D721Med (cell line): ENCODE measurements at regions not wholly inside any gene's neighbourhood (a gene's known extent, or its start where the extent isn't known, plus 50 kb on each side); places are given as distances from the start of the nearest gene placed in this dataset.

Experiments used
- DNase-seq: peaks from one replicate; pipeline ENCODE4 v3.0.0; 2011; ENCODE audit warnings: low spot score; ENCODE audit not compliant: insufficient read length
- FAIRE-seq: peaks from 2 replicates; lab custom pipeline; 2011; peaks lifted over from hg19 to GRCh38; lab: Jason Lieb, UNC
- TF ChIP-seq, protein P1 (sequence below): IDR thresholded peaks from 2 replicates; pipeline ENCODE4 v1.5.1; 2012; ENCODE audit warnings: mild to moderate bottlenecking, control low read depth; ENCODE audit not compliant: insufficient read depth; ENCODE audit errors: missing control alignments

DNA sequence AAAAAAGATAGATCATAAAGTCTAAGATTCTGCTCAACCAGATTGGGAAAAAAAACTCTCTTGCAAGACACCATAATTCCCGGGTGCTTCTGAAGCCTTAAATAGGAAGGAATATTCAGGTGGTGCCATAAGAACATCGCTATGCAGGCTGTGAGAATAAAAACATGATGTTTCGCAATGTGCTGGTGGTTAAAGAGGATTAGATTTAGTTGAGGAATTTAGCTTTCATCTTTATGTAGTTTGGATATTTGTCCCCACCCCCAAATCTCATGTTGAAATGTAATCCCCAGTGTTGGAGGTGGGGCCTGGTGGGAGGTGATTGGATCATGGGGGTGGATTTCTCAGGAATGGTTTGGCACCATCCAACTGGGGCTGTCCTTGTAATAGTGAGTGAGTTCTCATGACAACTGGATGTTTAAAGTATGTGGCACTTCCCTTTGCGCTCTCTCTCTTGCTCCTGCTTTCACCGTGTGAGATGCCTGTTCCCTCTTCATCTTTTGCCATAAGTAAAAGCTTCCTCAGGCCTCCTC lies 132.2 kb downstream of the AKAIN1 start:
- TF ChIP-seq, protein P1, sequence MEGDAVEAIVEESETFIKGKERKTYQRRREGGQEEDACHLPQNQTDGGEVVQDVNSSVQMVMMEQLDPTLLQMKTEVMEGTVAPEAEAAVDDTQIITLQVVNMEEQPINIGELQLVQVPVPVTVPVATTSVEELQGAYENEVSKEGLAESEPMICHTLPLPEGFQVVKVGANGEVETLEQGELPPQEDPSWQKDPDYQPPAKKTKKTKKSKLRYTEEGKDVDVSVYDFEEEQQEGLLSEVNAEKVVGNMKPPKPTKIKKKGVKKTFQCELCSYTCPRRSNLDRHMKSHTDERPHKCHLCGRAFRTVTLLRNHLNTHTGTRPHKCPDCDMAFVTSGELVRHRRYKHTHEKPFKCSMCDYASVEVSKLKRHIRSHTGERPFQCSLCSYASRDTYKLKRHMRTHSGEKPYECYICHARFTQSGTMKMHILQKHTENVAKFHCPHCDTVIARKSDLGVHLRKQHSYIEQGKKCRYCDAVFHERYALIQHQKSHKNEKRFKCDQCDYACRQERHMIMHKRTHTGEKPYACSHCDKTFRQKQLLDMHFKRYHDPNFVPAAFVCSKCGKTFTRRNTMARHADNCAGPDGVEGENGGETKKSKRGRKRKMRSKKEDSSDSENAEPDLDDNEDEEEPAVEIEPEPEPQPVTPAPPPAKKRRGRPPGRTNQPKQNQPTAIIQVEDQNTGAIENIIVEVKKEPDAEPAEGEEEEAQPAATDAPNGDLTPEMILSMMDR, result no peak
- FAIRE-seq (no peak), DNase-seq (no peak)

DNA sequence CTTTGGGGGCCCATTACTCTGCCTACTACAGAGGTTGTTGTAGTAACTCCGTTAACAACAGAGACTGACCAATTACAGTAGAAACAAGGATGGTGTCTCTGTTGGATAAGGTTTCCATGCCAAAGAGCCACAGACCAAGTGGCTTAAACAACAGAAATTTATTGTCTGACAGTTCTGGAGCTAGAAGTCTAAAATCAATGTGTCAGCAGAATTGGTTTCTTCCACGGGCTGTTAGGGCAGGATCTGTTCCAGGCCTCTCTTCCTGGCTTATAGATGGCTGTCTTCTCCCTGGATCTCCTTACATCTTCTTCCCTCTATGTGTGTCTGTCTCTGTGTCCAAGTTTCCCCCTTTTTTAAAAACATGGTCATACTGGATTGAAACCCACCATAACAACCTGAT lies 135.3 kb downstream of the AKAIN1 start:
- FAIRE-seq (no peak), DNase-seq (no peak)
- TF ChIP-seq, protein P1, result no peak

DNA sequence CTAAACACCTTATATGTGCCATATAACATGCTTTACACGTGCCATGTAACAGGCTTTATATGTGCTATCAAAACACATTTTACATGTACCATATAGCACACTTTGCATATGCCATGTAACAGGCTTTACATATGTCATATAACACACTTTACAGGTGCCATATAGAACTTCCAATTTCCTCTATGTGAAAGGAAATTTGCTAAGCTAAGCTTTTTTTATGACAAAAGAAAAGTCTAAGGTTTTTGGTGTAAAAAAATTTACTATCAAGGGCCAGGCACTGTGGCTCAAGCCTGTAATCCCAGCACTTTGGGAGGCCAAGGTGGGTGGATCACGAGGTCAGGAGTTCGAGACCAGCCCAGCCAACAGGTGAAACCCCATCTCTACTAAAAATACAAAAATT lies 136.5 kb downstream of the AKAIN1 start:
- DNase-seq (no peak), FAIRE-seq (no peak)
- TF ChIP-seq, protein P1, result no peak

DNA sequence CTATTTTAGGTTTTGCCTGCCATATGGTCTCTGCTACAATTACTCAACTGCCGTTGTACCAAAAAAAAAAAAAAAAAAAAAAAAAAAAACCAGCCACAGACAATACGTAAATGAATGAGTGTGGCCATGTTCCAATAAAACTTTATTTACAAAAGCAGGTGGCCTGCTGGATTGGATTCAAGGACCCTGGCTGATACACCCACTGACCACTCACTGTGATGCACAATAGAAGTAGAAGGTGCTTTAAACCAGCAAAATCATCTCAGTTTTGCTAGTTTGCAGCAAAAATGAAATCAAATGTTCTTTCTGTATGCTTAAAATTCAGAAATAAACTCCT lies 137.4 kb downstream of the AKAIN1 start:
- DNase-seq (no peak), FAIRE-seq (no peak)
- TF ChIP-seq, protein P1, result no peak

DNA sequence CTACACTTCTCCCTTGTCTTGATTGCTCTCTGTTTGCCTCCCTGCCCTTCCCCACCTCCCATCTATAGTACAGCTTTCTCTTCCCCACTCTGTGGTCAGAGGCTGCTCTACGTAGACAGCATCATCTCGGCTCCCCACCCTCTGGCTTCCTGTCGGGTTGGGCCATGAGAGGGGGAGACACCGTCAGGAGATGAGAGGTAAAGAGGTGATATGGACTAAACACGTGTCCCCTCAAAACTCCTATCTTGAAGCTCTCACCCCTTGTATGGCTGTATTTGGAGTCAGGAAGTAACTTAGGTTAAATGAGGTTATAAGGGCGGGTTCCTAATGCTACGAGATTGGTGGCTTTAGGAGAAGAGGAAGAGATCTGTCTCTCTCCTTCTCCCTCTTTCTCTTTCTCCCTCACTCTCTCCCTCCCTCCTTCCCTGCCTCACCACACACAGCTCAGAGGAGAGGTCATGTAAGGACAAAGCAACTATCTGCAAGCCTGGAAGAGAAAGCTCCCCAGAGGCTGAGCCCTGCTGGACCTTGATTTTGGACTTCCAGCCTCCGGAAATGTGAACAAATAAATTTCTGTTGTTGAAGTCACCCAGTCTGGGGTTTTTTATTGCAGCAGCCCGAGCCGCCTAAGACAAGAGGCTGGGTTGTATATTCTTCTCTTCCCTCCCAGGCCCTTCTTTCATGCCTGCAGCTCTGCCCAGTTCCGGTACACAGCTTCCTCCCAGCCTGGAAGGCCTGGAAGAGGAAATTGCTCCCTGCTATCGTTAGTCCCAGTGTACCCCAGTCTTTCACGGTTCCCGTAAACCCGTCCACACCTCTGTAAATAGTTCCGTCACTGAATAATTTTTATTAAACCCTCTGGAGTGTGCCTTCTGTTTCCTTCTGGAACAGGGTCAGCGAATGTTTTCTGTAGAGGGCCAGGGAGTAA lies 138.0 kb downstream of the AKAIN1 start:
- DNase-seq (no peak), FAIRE-seq (no peak)

DNA sequence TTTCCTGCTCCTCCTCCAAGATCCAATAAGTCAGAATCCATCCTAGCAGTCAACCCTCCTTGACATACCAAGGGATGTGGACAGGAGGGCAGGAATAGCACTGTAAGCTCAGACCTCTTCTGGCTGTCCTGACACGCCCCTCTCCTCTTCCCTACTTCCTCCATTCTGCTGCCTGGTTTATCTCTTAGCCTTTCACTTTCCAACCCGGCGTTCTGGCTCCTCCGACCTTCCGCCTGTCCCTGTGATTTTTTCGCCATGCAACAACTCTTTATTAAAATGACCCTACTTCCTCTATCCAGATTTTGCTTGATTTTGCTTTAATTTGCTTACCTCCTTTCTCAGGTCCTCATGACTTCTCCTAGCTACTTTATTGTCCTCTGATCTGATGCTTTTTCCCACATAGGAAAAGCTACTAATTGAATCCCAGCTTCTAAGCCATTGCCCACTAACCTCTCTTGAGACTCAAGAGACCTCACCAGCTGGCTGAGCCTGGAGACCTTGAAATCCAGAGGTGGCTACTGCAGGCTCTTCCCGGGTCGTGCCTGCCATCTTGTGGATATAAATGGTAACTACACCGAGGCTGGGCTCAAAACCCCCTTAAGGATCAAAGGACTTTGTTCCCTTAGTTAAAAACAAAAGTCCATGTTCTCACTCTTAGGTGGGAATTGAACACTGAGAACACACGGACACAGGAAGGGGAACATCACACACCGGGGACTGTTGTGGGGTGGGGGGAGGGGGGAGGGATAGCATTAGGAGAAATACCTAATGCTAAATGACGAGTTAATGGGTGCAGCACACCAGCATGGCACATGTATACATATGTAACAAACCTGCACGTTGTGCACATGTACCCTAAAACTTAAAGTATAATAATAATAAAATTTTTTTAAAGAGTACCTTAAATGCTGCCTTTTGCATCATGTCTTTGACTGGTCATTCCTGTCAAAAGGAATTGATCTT lies 139.4 kb downstream of the AKAIN1 start:
- no peak for FAIRE-seq
- peak; percentile 50 for DNase-seq
- TF ChIP-seq, protein P1, result peak; percentile 91

More for the DNA sequence above, 138.0 kb downstream of the AKAIN1 start:
- TF ChIP-seq, protein P1, result no peak
